HEK293 (cell line): ENCODE measurements at regions not wholly inside any gene's neighbourhood (a gene's known extent, or its start where the extent isn't known, plus 50 kb on each side); places are given as distances from the start of the nearest gene placed in this dataset.

Source experiments
- BCL11B ChIP-seq: fragments of 450-650 bp; formaldehyde crosslinking; IDR thresholded peaks from 2 replicates; pipeline ENCODE4 v1.5.1; 2016; ENCODE audit warnings: low read depth, missing biosample characterization, missing genetic modification characterization
- CTCF ChIP-seq: fragments of 450-650 bp; formaldehyde crosslinking; IDR thresholded peaks from 2 replicates; pipeline ENCODE4 v1.5.1; 2016; ENCODE audit warnings: missing biosample characterization, missing genetic modification characterization
- KLF17 ChIP-seq: fragments of 450-650 bp; formaldehyde crosslinking; IDR thresholded peaks from 2 replicates; pipeline ENCODE4 v1.5.1; 2016; ENCODE audit warnings: missing biosample characterization, missing genetic modification characterization
- OSR2 ChIP-seq: fragments of 450-650 bp; formaldehyde crosslinking; IDR thresholded peaks from 2 replicates; pipeline ENCODE4 v1.5.1; 2016; ENCODE audit warnings: missing biosample characterization, missing genetic modification characterization
- ZNF398 ChIP-seq: fragments of 450-650 bp; formaldehyde crosslinking; IDR thresholded peaks from 2 replicates; pipeline ENCODE4 v1.5.1; 2017; ENCODE audit warnings: missing biosample characterization, missing genetic modification characterization
- ZNF664 ChIP-seq: fragments of 450-650 bp; formaldehyde crosslinking; IDR thresholded peaks from 2 replicates; pipeline ENCODE4 v1.5.1; 2016; ENCODE audit warnings: missing biosample characterization, missing genetic modification characterization

- TF ChIP-seq CTCF (tag by site-specific recombination) (no peak), OSR2 (tag by site-specific recombination) (no peak), ZNF398 (no peak), ZNF664 (no peak), BCL11B (tag by site-specific recombination) (no peak), KLF17 (tag by site-specific recombination) (no peak)
Measured at GRCh38 chr10:55668326-55668922, 692.6 kb downstream of the ZWINT start.
